SIG-M5 treated with dmso at 0.1 percent for 504 hours (cell line): ENCODE measurements at regions not wholly inside any gene's neighbourhood (a gene's known extent, or its start where the extent isn't known, plus 50 kb on each side); places are given as distances from the start of the nearest gene placed in this dataset.

ENCODE experiments used
- DNase-seq: peaks from one replicate; lab custom pipeline; 2025; ENCODE audit not compliant: unreplicated experiment; lab: John Stamatoyannopoulos, UW

GRCh38 chr4:20626326-20627005 is 73.8 kb upstream of the PACRGL start:
- DNase-seq = no peak

GRCh38 chr4:20627866-20628265 is 72.4 kb upstream of the PACRGL start:
- no peak for DNase-seq

GRCh38 chr4:20629186-20630106 is 70.8 kb upstream of the PACRGL start:
- peak; percentile 57 for DNase-seq

- DNase-seq = no peak
These were observed 61.4 kb upstream of the PACRGL start for GRCh38 chr4:20638825-20639224.

- DNase-seq = no peak
These were observed 60.9 kb upstream of the PACRGL start for GRCh38 chr4:20639346-20639745.

GRCh38 chr4:20640989-20641388 is 59.3 kb upstream of the PACRGL start:
- DNase-seq = no peak

GRCh38 chr4:20641976-20642375 is 58.3 kb upstream of the PACRGL start:
- no peak for DNase-seq

- DNase-seq = no peak
These were observed 56.6 kb upstream of the PACRGL start for GRCh38 chr4:20643631-20644030.

- no peak for DNase-seq
These were observed 55.0 kb upstream of the PACRGL start for GRCh38 chr4:20645236-20645635.

- no peak for DNase-seq
These were observed 54.0 kb upstream of the PACRGL start for GRCh38 chr4:20646287-20646686.
